GM18861 (cell line): ENCODE measurements at regions not wholly inside any gene's neighbourhood (a gene's known extent, or its start where the extent isn't known, plus 50 kb on each side); places are given as distances from the start of the nearest gene placed in this dataset.

Source experiments
- ATAC-seq: cut with Tn5 transposase; IDR thresholded peaks from one replicate; pipeline ENCODE4 v1.9.1; 2021; ENCODE audit not compliant: unreplicated experiment

DNA sequence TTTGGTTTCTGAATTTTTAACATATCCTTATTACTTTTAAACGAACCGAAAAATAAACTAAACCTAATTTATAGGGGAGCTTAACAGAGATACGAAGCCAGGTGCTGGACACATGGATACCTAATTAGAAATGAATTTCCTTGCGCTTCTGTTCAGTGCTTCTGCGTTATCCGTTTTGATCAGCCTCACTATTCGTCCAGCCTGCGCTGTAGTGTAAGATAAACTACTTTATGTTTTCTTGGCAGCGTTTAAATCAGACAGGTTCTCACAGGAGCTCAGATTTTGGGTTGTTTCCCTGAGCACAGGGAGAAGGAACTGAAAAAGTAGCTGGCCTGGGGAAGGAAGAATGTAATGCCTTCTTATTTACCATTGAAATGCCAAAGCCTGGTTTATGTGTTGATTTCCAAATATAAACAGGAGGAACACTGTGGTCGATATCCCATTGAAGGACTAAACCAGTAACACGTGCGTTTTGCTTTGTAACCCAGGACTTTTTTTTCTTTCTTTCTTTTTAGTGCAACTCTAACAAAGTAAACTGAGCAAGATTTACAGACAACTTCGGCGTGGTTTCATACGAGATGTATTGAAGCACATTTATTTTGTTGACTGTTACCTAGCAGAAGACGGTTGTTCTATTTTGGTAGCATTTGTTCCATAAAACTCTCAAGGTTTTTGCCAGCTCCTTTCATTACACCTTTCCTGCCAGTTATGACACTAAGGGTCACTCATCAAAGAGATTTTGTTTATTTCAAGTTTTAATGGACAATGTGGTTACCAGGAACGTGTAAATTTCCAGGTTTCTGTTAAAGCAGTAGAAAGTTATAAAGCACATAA is 214.8 kb upstream of the HEY2 start:
- no peak for ATAC-seq

- no peak for ATAC-seq
These were observed 212.3 kb upstream of the HEY2 start for GRCh38 chr6:125537090-125537489.

DNA sequence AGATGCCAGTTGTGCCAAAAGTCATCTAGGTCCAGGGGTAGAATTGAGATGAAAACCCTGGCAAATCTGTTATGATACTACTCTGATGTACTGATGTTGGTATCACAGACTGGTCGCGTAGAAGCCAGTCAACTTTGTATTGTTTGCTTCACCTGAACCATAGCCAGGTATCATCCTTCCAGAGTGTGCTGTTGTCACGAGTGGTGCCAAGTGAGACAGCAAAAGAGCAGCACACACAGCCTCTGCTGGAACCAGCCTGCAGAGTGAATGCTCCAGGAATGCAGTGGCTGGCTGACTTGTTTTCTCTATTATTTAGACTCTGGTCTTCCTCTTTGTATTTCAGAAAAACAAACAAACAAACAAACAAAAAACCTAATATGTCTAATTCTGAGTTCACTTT is 209.5 kb upstream of the HEY2 start:
- ATAC-seq = no peak

DNA sequence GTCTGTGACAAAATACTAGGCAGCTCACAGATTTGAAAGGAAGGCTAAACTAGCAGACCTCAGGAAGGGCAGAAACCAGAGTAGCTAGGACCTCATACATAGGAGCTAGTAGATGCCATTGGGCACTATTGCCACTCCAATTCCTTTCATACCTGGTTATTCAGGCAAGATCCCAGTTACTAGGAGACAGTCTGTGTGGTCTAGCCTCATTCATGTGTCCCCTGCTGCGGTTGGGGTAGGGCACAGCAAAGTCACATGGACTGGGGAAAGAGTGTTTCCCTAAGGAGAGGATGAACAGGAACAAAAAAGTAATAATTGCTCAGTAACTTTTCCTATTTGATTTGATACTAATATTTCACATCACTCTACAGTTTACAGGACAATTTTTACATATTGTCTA is 204.6 kb upstream of the HEY2 start:
- no peak for ATAC-seq

- no peak for ATAC-seq
These were observed 202.6 kb upstream of the HEY2 start for GRCh38 chr6:125546841-125547251.

GRCh38 chr6:125547381-125547780 is 202.1 kb upstream of the HEY2 start:
- no peak for ATAC-seq

DNA sequence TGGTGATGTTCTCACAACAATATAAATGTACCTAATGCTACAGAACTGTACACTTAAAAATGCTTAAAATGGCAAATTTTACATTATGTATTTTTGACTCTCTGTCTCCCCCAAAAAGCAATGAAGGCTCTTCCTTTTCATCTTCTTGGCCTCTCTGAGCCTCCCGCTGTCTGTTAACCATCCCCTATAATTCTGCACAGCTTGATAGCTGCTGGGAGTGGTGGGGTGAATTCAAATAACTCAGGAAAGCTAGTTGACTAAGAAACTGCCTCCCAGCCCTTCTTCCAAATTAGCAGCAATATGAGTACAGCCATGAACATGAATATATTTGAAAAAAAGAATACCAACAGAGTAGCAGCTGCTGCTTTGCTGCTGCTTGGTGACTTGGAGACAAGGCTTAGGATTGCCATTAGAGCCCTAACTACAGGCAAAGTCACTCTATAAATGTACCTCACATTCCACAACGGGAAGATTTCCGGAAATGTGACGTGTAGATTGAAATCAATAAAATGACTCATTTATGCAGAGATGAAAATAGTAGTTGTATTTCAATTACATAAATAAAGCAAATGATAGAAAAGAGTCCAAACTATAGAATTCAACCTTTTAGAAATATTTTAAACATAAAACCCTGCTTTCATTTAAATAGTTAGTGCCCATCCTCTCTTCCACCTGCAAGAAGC is 200.1 kb upstream of the HEY2 start:
- ATAC-seq = no peak

GRCh38 chr6:125550892-125551291 is 198.5 kb upstream of the HEY2 start:
- no peak for ATAC-seq

DNA sequence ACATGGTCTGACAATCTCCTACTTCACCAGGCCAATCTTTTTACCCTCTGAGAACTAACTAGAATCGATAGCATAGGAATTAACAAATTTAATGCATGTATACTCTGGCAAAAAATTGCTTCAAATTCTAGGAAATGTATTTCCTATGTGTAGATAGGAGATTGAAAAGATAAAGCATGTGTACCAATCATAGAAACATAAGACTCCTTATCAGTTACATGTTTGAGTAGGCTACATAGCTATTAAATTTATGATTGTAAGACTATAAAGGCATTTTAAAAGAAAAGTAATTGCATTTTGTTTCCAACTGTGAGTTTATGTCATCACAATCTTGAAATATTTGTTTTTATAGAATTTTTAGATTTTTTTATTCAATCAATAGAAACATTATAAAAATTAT is 196.6 kb upstream of the HEY2 start:
- ATAC-seq = no peak

DNA sequence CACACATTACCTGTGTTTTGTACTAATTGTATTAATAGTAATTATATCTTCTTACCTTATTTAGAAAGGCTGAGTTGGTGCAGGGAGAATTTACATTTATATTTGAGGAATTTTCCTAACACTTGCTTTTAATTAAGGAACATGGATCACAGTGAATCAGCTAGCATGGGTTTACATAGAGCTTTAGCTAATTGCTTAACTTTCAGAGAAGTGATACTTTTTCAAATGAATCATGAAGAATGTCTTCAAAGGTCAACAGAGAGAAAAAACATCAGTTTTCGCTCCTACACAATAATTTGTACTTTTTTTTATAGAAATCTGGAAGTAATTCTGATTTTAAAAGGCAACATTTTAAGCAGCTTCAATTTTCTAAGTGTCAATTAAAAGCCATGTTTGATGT is 195.0 kb upstream of the HEY2 start:
- no peak for ATAC-seq

DNA sequence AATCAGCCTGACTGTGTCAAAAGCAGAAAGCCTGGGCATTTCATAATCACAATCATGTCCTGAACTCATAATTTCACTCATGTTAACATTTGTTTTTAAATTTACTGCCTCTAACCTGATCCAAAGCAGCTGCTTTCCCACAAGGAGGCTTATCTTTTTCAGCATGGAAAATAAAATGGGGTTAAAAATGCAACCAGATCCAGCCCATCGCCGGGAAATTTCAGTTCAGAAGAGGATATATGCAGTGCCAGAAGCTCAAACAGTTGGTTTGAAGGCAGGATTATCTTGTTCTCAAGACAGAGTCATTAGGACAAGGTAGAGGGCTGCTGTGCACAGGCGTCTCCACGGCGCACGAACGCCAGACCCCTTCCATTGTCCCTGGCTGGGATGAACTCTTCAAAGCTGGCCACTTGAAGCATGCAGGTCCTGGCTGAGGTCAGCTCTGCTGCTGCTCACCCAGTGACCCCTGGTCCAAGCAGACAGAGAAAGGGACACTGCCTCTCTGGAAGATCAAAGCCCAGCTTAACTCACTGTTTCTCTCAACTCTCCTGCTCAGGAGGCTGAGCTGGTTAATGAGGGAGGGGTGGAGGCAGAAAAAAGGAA is 191.1 kb upstream of the HEY2 start:
- ATAC-seq = no peak

DNA sequence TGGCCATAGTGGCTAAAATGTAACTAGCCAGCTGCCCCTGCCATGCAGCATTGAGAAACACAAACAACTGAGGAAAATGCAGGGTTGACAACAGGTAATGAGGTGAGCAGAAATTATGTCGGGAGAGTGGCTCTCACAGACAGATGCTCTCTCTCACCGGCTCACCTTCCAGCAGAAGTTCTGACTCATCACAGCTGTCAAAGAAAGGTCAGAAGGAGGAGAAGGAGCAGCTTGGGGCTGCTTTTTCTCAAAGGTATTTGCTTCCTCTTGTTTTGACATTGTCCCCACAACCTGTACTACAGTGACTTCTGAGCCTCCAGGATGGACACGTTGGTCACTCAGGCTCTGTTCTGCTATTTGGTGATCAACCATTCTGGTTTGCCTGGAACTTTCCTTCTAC is 190.5 kb upstream of the HEY2 start:
- ATAC-seq = no peak

DNA sequence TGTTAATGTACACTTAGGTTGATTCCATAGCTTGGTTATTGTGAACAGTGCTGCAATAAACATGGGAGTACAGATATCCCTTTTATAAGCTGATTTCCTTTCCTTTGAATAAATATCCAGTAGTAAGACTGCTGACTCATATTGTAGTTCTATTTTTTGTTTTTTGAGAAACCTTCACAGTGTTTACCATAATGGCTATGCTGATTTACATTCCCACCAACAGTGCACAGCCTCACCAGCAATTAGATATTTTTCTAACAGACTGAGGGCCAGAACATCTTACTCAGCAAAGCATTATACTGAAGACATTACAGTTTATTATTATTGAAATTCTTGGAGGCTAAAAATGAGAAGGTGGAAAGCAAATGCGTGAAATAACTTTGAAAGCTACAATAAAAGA is 187.3 kb upstream of the HEY2 start:
- ATAC-seq = no peak

DNA sequence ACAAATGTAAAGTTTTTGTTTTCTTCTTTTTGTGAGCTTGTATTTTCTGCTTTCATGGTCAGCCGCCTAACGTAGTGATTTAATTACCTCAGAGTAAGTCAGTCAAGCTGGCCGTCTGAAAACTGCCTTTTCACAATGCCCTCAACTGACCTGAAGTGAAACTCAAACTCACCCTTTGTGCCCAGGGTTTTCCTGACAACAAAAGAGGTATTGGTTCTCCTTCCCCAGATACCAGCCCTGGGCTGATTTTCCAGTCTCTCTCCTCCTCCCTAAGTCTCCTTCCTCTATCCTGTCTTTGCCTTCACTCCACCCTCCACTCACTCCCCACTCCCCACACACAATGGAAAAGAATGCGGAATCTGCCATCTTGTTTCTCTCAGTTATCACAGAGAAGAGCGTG is 184.5 kb upstream of the HEY2 start:
- no peak for ATAC-seq

- no peak for ATAC-seq
These were observed 182.0 kb upstream of the HEY2 start for GRCh38 chr6:125567407-125567806.

DNA sequence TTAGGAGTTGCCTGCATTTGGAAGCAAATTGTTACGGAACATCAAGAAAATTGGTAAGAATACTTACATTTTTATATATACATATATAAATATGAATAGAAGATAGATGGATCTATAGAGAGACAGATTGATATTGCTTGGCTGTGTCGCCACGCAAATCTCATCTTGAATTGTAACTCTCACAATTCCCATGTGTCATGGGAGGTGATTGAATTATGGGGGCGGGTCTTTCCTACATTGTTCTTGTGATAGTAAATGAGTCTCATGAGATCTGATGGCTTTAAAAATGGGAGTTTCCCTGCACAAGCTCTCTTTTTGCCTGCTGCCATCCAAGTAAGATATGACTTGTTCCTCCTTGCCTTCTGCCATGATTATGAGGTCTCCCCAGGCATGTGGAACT is 180.8 kb upstream of the HEY2 start:
- ATAC-seq = no peak

- no peak for ATAC-seq
These were observed 178.9 kb upstream of the HEY2 start for GRCh38 chr6:125570526-125570925.

DNA sequence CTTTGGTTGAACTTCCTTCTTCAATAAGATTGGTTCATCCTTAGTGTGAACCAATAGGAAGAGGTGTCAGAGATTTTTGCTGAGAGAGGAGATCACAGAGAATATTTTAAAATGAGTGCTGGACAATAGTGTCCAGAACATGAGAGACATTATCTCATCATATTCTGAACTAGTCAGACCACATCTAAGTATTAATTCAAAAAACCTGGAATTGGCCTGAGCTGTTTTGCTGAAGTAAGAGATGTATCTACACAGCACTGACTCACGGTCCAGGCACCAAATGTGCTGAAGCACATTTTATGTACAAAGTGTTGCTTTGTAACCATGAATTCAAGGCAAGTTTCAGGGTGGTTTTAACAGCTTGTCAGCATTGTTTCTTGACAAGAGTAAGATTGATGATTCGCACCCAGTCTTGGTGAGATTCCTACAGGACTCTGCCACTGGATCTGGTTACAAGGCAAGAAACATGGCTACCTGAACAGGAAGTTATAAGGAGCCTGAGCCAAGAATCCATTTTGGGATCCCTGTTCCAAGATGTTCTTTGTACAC is 178.2 kb upstream of the HEY2 start:
- ATAC-seq = no peak

DNA sequence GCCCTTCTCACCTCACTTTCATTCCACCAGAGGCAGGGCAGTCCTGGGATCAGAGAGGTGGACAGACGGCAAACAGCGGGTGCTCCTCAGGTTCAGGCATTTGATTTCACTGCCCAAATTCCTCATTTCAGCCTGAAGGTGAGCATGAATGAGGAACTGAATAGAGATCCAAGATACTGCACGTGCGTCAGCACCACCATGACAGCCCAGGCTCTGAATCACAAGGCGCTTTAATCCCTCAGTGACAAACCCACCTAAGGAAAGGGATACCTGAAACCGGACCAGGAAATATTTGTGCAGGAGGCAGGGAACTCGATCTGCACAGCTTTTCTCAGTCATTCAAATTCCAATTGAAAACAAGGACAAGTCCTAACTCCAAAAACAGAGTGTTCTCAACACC is 174.8 kb upstream of the HEY2 start:
- no peak for ATAC-seq

GRCh38 chr6:125577124-125577662 is 172.2 kb upstream of the HEY2 start:
- ATAC-seq = no peak

DNA sequence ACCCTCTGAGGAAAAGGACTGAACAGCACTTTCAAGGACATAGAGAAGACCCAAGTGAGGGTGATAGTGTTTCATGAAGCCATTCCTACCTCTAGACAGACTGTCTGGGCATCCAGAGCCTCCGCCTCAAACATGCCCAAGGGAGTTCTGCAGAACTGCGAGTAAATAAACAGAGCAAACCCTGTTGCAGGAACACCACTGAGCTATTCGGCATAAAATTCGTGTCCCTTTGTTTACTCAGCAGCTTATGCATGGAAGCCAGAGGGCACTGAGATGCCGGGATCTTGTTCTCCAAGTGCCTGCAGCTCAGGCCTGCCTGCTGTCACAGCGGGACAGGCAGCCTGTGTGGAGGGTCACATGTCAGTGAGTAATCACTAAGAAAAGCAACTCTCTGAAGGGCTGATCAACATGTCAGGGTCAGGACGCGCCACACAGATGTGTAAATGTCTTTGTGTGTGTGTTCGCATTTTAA is 164.9 kb upstream of the HEY2 start:
- ATAC-seq = no peak

- ATAC-seq = no peak
These were observed 164.0 kb upstream of the HEY2 start for GRCh38 chr6:125585470-125585869.
